GM12872 (cell line): ENCODE measurements at regions not wholly inside any gene's neighbourhood (a gene's known extent, or its start where the extent isn't known, plus 50 kb on each side); places are given as distances from the start of the nearest gene placed in this dataset.

Source experiments
- TF ChIP-seq, protein P1 (sequence below): IDR thresholded peaks from 3 replicates; pipeline ENCODE4 v1.5.1; 2011; ENCODE audit warnings: low read depth, mild to moderate bottlenecking, low read length, moderate library complexity; ENCODE audit not compliant: insufficient read depth

GRCh38 chr12:97162173-97162572 lies 255.1 kb downstream of the NEDD1 start:
- TF ChIP-seq, protein P1, sequence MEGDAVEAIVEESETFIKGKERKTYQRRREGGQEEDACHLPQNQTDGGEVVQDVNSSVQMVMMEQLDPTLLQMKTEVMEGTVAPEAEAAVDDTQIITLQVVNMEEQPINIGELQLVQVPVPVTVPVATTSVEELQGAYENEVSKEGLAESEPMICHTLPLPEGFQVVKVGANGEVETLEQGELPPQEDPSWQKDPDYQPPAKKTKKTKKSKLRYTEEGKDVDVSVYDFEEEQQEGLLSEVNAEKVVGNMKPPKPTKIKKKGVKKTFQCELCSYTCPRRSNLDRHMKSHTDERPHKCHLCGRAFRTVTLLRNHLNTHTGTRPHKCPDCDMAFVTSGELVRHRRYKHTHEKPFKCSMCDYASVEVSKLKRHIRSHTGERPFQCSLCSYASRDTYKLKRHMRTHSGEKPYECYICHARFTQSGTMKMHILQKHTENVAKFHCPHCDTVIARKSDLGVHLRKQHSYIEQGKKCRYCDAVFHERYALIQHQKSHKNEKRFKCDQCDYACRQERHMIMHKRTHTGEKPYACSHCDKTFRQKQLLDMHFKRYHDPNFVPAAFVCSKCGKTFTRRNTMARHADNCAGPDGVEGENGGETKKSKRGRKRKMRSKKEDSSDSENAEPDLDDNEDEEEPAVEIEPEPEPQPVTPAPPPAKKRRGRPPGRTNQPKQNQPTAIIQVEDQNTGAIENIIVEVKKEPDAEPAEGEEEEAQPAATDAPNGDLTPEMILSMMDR, result no peak

DNA sequence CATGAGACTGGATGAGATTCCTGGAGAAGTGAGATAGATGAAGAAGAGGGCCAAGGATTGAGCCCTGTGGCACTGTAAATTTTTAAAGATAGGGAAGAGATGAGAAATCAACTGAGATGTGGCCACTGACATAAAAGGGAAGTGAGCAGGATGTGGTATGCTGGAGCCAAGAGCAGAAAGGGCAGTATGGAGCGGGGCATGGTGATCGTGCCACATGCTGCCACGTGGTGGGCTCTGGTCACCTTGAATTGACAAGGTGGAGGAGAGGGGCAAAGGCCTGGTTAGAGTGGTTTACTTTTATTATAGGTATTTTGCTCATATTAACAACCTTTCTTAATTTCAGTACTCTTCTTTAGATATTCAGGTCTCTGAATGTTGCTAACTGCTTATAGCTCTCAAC lies 257.9 kb downstream of the NEDD1 start:
- TF ChIP-seq, protein P1, result no peak

GRCh38 chr12:97167598-97167997 lies 260.5 kb downstream of the NEDD1 start:
- TF ChIP-seq, protein P1, result no peak

- TF ChIP-seq, protein P1, result no peak
These were observed 261.7 kb downstream of the NEDD1 start for GRCh38 chr12:97168804-97169203.

GRCh38 chr12:97169889-97170567 lies 263.0 kb downstream of the NEDD1 start:
- TF ChIP-seq, protein P1, result no peak

DNA sequence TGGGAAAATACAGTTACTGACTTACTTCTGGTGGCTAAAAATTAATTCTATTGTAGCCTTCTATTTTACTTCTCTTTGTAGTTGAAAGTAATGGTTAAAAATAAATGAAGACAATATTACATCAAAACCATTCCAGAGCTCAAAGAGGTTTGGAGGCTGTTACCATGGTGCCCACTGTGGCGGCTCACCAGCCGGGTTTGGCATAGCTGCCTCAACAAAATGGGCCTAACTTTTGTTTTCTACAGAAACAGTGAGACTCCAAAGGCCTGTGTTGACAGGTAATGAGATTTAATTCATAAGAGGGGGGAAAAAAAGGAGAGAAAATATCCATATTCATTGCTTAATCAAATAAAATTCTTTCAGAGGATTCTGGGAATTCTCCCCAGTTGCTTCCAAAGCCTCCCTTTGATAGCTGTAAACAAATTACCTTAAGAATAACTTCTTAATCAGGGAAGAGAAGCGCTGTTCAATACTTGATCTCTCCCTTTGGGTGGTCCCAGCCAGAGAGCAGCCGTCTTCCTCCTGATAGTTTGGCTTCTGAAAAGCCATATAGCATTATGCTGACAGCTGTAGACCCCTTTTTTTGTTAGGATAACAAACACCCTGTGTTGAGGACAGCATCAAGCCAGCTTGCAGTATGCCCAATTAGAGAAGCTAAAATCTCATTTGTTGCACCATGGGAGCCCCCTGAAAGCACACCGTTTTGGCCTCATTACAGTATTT lies 266.8 kb downstream of the NEDD1 start:
- TF ChIP-seq, protein P1, result no peak

GRCh38 chr12:97177481-97177880 lies 270.4 kb downstream of the NEDD1 start:
- TF ChIP-seq, protein P1, result no peak
